PC-9 (cell line): ENCODE measurements at regions not wholly inside any gene's neighbourhood (a gene's known extent, or its start where the extent isn't known, plus 50 kb on each side); places are given as distances from the start of the nearest gene placed in this dataset.

Experiments
- BruUV-seq: library from RNA; stranded (reverse); fragments of 400-500 nt; replicated peaks from 2 replicates; lab custom pipeline; 2021; lab: Mats Ljungman, UMichigan
- CTCF ChIA-PET: fragments of 300-600 bp; sonication (Branson Sonifier 250); formaldehyde crosslinking; loops from one replicate; lab custom pipeline; 2022; ENCODE audit warnings: antibody characterized with exemption; lab: Charles Lee
- POLR2A ChIA-PET: fragments of 300-600 bp; sonication (Branson Sonifier 250); formaldehyde crosslinking; loops from one replicate; lab custom pipeline; 2022; ENCODE audit warnings: antibody characterized with exemption; ENCODE audit not compliant: unreplicated experiment; lab: Charles Lee
- DNase-seq, 2 experiments: peaks; one replicate each; pipeline versions ENCODE4 v3.0.0 to v3.0.0-alpha.2; 2015 to 2022; ENCODE audit warnings: mixed read lengths in 1 of 2
- H2AFZ ChIP-seq: fragments of 200-600 bp; sonication (generic); 2 replicates; pipeline ENCODE4 v1.8.1; 2017; ENCODE audit warnings: antibody characterized with exemption
- H3F3A ChIP-seq: fragments of 200-600 bp; sonication (generic); 2 replicates; pipeline ENCODE4 v1.8.1; 2017; ENCODE audit warnings: antibody characterized with exemption, mild to moderate bottlenecking, low read depth; ENCODE audit not compliant: insufficient read depth
- H3K27ac ChIP-seq: fragments of 200-600 bp; sonication (generic); 2 replicates; pipeline ENCODE4 v1.6.1; 2016; ENCODE audit warnings: mixed run types
- H3K27me3 ChIP-seq: fragments of 200-600 bp; sonication (generic); 2 replicates; pipeline ENCODE4 v1.6.1; 2016; ENCODE audit warnings: low read depth, mixed run types; ENCODE audit not compliant: insufficient read depth
- H3K36me3 ChIP-seq: fragments of 200-600 bp; sonication (generic); 2 replicates; pipeline ENCODE4 v1.6.1; 2016; ENCODE audit warnings: low read depth, mixed run types
- H3K4me1 ChIP-seq: fragments of 200-600 bp; sonication (generic); replicated peaks from 2 replicates; pipeline ENCODE4 v1.6.1; 2016; ENCODE audit warnings: mixed run types; ENCODE audit not compliant: insufficient read depth
- H3K4me2 ChIP-seq: fragments of 200-600 bp; sonication (generic); 2 replicates; pipeline ENCODE4 v1.6.1; 2017; ENCODE audit warnings: mixed run types
- H3K4me3 ChIP-seq: fragments of 200-600 bp; sonication (generic); 2 replicates; pipeline ENCODE4 v1.6.1; 2016; ENCODE audit warnings: mixed run types
- H3K79me2 ChIP-seq: fragments of 200-600 bp; sonication (generic); 2 replicates; pipeline ENCODE4 v1.6.1; 2017; ENCODE audit warnings: low read depth, mixed run types
- H3K9me2 ChIP-seq: fragments of 200-600 bp; sonication (generic); 2 replicates; pipeline ENCODE4 v1.8.1; 2017; ENCODE audit warnings: mild to moderate bottlenecking; ENCODE audit not compliant: insufficient read depth
- H3K9me3 ChIP-seq: fragments of 200-600 bp; sonication (generic); 2 replicates; pipeline ENCODE4 v1.8.1; 2016; ENCODE audit warnings: low read depth; ENCODE audit not compliant: insufficient read depth
- H4K20me1 ChIP-seq: fragments of 200-600 bp; sonication (generic); 2 replicates; pipeline ENCODE4 v1.8.1; 2017; ENCODE audit not compliant: insufficient read depth
- EZH2 ChIP-seq: fragments of 200-600 bp; sonication (generic); IDR thresholded peaks from 2 replicates; pipeline ENCODE4 v1.8.0; 2017; ENCODE audit warnings: antibody characterized with exemption, low read depth
- intact Hi-C: fragments of 100-400 bp; cut with micrococcal nuclease; formaldehyde crosslinking; loops from one replicate; pipeline ENCODE4 v1.10.0; 2022; ENCODE audit not compliant: unreplicated experiment
- TF ChIP-seq, protein P1 (sequence below): fragments of 200-600 bp; sonication (generic); conservative IDR thresholded peaks from 2 replicates; pipeline ENCODE4 v1.6.1; 2017; ENCODE audit warnings: mixed run types, antibody characterized with exemption, mild to moderate bottlenecking, moderate library complexity

DNA sequence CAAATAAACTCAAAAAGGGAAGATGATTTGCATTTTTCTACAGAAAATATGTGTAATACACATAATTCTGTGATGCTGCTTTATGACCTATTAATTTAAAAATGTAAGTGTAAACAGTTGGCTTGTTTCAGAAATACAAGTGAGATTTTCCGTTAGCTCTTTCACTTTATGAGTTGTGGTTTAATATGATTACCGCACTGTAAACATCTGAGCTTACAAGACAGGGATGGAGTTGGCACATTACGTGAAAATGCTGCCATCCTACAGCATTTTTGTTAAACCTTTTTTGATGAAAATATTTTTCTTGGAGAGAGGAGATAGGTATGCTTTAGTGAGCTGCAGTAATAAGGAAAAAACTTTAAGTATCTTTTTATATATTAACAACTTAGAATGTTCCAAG lies 426.8 kb upstream of the ADAMTS5 start:
- CTCF ChIA-PET = interaction anchor here (0.6 kb wide), 1 partner anchor 990 kb away, joined by 3 read pairs; no protein-coding TSS in a partner anchor
- H4K20me1 ChIP-seq = no peaks in the 10 kb centered on the region
- no peak for TF ChIP-seq EZH2
- TF ChIP-seq, protein P1, sequence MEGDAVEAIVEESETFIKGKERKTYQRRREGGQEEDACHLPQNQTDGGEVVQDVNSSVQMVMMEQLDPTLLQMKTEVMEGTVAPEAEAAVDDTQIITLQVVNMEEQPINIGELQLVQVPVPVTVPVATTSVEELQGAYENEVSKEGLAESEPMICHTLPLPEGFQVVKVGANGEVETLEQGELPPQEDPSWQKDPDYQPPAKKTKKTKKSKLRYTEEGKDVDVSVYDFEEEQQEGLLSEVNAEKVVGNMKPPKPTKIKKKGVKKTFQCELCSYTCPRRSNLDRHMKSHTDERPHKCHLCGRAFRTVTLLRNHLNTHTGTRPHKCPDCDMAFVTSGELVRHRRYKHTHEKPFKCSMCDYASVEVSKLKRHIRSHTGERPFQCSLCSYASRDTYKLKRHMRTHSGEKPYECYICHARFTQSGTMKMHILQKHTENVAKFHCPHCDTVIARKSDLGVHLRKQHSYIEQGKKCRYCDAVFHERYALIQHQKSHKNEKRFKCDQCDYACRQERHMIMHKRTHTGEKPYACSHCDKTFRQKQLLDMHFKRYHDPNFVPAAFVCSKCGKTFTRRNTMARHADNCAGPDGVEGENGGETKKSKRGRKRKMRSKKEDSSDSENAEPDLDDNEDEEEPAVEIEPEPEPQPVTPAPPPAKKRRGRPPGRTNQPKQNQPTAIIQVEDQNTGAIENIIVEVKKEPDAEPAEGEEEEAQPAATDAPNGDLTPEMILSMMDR = no peak
- H3K4me2 ChIP-seq = no peak overlapping the region
- no peaks in the 10 kb centered on the region for H3K36me3 ChIP-seq
- POLR2A ChIA-PET = no interaction called here
- no peak overlapping the region for H3K27ac ChIP-seq
- H3F3A ChIP-seq = no peaks in the 10 kb centered on the region
- H3K79me2 ChIP-seq = no peaks in the 10 kb centered on the region
- H3K9me3 ChIP-seq = no peaks in the 10 kb centered on the region
- H3K9me2 ChIP-seq = no peaks in the 10 kb centered on the region
- BruUV-seq = no TSS peak
- no peaks in the 10 kb centered on the region for H3K4me1 ChIP-seq
- no peak for DNase-seq
- no peaks in the 10 kb centered on the region for H3K27me3 ChIP-seq
- no peak overlapping the region for H3K4me3 ChIP-seq
- no peak overlapping the region for H2AFZ ChIP-seq
- intact Hi-C loops = no loop called here

DNA sequence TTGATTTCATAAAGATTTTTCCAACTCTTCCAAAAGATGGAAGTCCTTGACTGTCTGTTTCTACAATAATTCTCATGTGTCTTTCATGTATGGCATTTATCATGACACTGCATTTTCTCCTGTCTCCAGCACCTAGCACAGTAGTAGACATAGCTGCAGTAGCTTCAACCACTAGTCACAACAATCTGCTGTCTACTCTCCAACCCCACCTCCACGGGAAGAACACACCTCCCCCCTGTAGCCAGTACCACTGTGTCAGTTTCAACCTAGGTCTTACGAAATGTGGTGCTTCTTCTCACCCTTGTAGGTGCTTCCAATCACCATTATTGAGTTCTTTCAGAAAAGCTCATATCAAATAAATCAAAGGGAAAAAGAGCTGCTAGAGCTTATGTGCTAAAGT lies 425.1 kb upstream of the ADAMTS5 start:
- ChIA-PET POLR2A (no interaction called here), CTCF (no interaction called here)
- TF ChIP-seq EZH2 = no peak
- TF ChIP-seq, protein P1 = no peak
- no peaks in the 10 kb centered on the region for H3K4me1 ChIP-seq
- no peaks in the 10 kb centered on the region for H3K36me3 ChIP-seq
- H3K79me2 ChIP-seq = no peaks in the 10 kb centered on the region
- no peak overlapping the region for H3K4me2 ChIP-seq
- no peaks in the 10 kb centered on the region for H3F3A ChIP-seq
- no peak overlapping the region for H2AFZ ChIP-seq
- H4K20me1 ChIP-seq = no peaks in the 10 kb centered on the region
- H3K9me3 ChIP-seq = no peaks in the 10 kb centered on the region
- no peak overlapping the region for H3K27ac ChIP-seq
- H3K27me3 ChIP-seq = no peaks in the 10 kb centered on the region
- no peaks in the 10 kb centered on the region for H3K9me2 ChIP-seq
- no peak overlapping the region for H3K4me3 ChIP-seq
- no TSS peak for BruUV-seq
- no peak for DNase-seq
- intact Hi-C loops = no loop called here

DNA sequence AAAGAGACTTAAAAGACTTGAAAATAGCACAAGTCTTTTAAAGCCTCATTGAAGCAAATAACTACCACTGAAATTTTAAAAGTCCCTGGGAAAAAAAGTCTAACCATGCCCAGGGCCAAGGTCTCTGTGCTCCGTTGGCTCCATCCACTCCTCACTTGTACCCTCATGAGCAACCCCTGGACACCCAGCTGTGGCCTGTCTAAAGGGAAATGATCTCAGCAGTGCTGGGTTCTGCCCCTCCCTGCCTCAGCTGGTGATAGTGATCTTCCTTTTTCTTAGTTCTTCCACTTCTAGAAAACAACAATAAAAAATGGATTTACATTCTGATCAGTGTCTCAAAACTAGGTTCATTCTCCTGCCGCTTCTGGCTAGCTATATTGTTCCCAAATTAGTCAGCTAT lies 423.5 kb upstream of the ADAMTS5 start:
- intact Hi-C loops = no loop called here
- H3K27me3 ChIP-seq = no peaks in the 10 kb centered on the region
- H3K9me3 ChIP-seq = no peaks in the 10 kb centered on the region
- H3K4me1 ChIP-seq = no peaks in the 10 kb centered on the region
- H3K4me2 ChIP-seq = no peak overlapping the region
- H3F3A ChIP-seq = no peaks in the 10 kb centered on the region
- DNase-seq = no peak
- TF ChIP-seq, protein P1 = no peak
- no peak for TF ChIP-seq EZH2
- no peaks in the 10 kb centered on the region for H3K79me2 ChIP-seq
- H2AFZ ChIP-seq = no peak overlapping the region
- CTCF ChIA-PET = no interaction called here
- BruUV-seq = no TSS peak
- POLR2A ChIA-PET = no interaction called here
- no peak overlapping the region for H3K27ac ChIP-seq
- H3K36me3 ChIP-seq = no peaks in the 10 kb centered on the region
- no peak overlapping the region for H3K4me3 ChIP-seq
- H3K9me2 ChIP-seq = no peaks in the 10 kb centered on the region
- no peaks in the 10 kb centered on the region for H4K20me1 ChIP-seq
